ENCODE measurements at regions not wholly inside any gene's neighbourhood (a gene's known extent, or its start where the extent isn't known, plus 50 kb on each side); places are given as distances from the start of the nearest gene placed in this dataset.
A peak's percentile ranks its signal among the peaks of the same experiment; 100 is the strongest.
"Not testable (repeated sequence)": the region's sequence is repeated elsewhere in the genome, so short reads cannot be mapped to it uniquely, and the experiment has no call there.

- DNase-seq, result no peak
Observed at GRCh38 chr9:7542693-7543092, 256.9 kb downstream of the DMAC1 start.

DNA sequence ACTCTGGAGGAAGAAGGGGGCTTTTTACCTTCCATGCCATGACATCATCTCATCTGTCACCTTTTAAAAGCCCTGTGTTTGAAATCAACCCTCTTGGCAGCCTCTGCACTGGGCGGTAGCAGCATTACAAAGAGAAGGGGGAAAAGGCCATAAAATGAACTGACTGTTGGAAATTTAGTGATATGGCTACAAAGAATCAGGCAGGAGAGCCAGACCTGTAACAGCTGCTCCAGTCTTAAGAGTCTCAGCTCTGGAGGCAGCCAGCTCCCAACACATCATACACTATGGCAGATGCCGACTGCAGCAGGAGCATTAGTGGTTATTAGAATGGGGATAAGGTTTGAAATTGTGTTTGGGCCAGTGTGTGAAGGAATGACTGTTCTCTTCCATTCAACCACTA lies 257.5 kb downstream of the DMAC1 start:
- DNase-seq, result no peak

DNA sequence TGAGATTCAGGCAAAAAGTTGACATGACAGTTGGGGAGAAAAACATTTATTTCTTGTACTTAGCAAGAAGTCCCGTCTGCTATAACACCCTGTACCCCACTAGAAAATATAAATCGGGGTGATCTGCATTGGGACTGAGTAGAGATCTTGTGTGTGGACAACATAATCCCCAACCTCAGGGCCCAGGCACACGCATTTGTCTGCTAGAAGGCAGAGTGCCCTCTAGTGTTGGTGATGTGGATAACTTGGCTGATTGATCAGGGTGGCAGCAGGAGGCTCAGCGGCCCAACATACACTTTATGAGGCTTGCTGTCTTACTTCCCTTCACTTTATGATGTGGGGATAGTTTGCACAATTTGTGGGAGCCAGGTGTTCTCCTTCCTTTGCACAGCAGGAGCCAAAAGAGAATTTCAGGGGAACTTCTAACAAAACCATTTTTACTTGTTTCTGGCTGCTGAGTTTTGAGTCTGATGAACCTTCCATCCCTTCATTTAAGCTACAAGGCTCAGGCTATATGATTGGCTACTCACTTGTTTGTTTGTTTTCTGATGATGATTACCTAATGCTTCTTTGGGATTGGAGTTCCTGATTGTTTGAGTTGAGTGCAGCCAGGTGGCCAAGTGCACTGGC lies 263.2 kb downstream of the DMAC1 start:
- peak; percentile 34 for DNase-seq

GRCh38 chr9:7534211-7534935 lies 265.2 kb downstream of the DMAC1 start:
- DNase-seq, result no peak

DNA sequence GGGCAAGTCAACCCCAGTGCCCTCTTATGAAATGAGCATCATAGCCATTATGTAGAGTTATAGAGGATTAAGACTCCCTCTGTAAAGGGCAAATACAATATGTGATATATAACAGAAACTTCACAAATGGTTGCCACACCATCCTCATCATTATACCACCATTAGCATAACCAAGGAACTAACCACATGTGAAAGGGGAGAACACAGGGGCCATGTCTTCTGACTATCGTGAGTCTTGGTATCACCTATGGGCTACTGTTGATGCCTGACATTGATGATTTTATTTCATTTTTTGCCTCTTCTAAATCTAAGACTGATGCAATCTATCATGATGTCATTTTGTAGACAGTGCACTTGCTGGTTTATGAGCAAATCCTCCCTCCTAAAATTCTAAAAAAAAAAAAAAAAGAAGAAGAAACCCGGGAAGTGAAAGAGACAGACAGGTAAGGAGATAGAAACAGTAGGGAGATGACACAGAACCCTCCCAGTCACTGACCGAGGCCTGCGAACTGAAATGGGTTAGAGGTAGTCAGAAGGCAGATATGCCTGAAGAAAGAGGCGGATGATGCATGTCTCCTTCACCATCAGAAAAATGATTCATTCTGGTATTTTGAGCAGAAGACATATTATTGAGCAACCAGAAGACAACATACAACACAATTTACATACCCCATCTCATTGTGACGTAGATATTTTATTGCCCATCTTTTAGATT lies 266.0 kb downstream of the DMAC1 start:
- DNase-seq, result no peak

DNA sequence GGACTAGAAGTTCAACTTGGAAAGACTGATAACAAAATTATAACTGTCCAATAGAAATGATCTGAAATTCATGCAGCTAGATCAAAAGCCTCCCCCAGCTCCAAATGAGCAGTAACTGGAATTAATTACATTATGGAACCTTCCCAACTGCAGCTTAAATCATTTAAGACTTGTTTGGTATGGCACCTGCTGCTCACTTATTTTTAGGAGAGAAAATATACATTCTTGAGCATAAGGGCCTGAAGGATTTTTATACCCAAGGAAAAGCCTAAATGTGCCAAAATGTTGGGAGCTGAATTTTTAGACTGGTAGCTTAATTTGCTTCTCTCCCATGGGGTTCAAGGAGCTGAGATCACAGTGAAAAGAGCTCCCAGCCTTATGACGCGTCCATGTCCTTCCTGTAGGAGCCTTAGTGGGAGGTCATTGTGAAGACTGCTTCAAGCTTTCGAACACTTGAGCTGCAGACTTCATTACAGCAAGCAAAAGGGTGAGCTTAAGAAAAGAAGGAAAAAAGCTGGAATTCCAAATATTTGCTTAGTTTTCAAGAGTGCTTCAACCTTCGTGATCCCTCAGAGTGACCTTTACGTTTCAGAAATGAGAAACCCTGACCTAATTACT lies 276.0 kb downstream of the DMAC1 start:
- DNase-seq, result no peak

DNA sequence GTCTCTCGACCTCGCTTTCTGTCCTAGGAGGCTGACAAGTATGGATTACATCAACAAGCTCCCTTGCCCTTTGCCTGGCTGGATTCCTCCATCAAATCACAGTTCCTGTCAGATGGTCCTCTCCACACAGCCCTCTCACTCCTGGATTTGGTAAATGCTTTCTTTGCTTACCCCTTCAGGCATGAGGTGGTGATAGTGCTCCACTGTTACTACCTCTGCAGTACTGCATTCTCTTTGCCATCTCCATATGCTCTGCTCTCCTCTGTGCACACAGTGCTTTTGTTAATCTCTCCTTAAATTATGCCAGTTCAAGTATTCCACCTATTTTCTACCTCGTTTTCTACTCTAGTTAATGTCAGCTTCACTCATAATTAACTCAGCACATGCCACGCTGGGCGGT lies 279.2 kb downstream of the DMAC1 start:
- no peak for DNase-seq

DNA sequence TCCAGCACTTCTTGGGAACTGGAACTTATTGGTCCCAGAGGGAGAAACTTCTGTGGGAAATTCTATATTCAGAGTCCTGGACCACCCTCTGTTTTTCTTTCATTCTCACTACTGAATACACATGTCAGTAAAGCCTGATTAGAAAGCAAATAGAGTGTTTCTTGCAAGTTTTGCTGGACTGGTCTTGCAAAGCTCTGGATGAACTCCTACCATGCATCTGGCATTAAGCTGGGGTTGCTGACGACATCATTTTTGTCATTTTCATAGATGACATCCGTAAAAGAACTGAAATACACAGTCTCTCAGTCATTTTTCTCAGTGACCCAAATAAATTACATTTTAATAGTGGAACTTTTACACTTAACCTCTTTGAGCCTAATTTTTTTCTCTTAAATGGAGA lies 283.2 kb downstream of the DMAC1 start:
- DNase-seq, result no peak

GRCh38 chr9:7510199-7510598 lies 289.4 kb downstream of the DMAC1 start:
- no peak for DNase-seq

DNA sequence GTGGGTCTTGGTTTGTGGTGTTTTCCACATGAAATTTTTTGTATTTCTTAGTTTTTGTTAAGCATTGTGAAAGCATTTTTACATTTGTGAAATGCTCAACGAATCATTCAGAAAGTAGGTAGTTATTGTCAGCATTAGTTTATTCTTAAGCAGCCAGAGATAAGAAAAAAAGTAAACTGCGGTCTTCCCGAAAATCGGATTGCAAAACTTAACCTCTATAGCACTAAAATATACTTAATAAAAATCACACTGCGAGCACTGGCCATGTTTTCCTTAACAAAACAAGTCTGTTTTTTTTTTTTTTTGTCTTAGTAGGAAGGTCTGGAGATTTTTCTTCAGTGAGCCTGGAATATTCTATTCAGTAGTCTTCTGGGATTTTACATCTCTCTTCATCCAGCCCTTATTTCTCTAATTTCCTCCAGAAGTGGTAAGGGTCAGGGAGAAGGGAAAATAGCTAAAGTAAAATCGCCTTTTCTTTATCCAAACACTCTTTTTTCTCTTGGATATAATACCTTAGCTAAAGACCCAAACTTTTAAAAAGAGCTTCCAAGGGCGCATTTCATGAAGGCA lies 289.9 kb downstream of the DMAC1 start:
- DNase-seq, result no peak

GRCh38 chr9:7508516-7508915 lies 291.1 kb downstream of the DMAC1 start:
- DNase-seq, result no peak

GRCh38 chr9:7507566-7508270 lies 291.9 kb downstream of the DMAC1 start:
- DNase-seq, result no peak

DNA sequence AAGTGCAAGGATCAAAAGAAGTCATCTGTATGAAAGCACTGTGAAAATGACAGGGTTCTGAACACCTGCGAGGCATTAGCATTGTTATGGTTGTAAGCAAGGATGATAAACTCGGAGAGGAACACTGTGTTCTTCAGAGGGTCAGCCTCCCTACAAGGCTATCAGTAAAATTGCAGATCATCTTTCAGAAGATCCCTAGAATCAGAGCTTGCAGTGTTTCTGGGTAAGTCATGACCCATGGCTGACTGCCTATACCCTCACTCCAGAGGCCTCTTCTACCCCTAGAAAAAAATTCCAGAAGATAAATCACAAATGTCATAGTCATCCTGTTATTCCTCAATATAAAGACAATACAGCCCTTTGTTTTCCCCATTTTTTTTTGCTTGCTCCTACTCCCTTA lies 292.6 kb downstream of the DMAC1 start:
- DNase-seq, result no peak

GRCh38 chr9:7500521-7500920 lies 299.1 kb downstream of the DMAC1 start:
- DNase-seq, result no peak

- DNase-seq, result no peak
Observed at GRCh38 chr9:7491641-7492040, 307.9 kb downstream of the DMAC1 start.

- DNase-seq, result no peak
Observed at GRCh38 chr9:7490317-7491108, 309.1 kb downstream of the DMAC1 start.

DNA sequence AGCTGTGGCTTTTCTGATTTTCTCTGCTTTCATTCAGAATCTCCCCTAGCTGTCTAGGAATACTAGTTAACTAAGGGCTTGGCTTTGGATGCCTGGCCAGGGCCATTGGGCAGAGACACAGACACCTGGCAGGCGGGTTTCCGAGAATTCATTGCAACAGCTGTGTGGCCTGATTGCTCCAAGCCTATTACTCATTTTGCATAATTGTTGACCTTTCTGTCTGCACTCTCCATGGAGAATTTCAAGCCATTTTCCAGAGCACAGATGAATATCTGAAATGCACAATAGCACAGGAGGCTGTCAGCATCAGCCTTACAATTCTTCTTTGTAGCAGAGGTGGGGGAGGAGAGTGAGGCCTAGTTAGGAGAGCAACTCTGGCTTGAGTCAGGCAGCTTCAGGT lies 310.5 kb downstream of the DMAC1 start:
- peak; percentile 70 for DNase-seq

- not testable (repeated sequence) for DNase-seq
Observed at GRCh38 chr9:7484014-7484413, 315.6 kb downstream of the DMAC1 start.

GRCh38 chr9:7481570-7481969 lies 318.0 kb downstream of the DMAC1 start:
- DNase-seq, result no peak

GRCh38 chr9:7479300-7479699 lies 320.3 kb downstream of the DMAC1 start:
- DNase-seq, result no peak

- no peak for DNase-seq
Observed at GRCh38 chr9:7478646-7479045, 320.9 kb downstream of the DMAC1 start.

- no peak for DNase-seq
Observed at GRCh38 chr9:7467186-7467585, 332.4 kb downstream of the DMAC1 start.
